ENCODE measurements at regions not wholly inside any gene's neighbourhood (a gene's known extent, or its start where the extent isn't known, plus 50 kb on each side); places are given as distances from the start of the nearest gene placed in this dataset.

DNA sequence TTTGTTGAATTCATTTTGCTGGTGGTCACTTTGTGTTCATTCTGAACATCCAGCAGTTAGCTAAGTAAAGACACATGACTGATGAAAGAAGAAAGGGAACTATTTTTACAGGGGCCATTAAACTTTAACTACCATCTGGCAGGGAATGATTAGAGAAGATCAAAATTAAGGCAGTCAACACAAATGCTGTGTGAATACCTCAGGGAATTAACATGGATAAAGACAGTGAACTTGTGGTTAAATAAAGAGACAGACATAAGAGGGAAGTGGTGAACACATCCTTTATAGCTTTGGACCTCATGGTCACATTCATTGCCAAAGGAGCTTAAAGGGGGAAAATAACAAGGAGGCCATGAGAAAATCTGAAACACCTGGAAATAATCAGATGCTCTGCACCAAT lies 52.6 kb upstream of the ATP5MC3 start:
- TF ChIP-seq HNF4G (IDR thresholded peaks at IDR 0.05) (no peak), FOXA2 (IDR thresholded peaks at IDR 0.05) (no peak), FOXA1 (IDR thresholded peaks at IDR 0.05) (no peak)
- TF ChIP-seq, protein P1, sequence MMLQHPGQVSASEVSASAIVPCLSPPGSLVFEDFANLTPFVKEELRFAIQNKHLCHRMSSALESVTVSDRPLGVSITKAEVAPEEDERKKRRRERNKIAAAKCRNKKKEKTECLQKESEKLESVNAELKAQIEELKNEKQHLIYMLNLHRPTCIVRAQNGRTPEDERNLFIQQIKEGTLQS (IDR thresholded peaks at IDR 0.05): no peak
- Histone ChIP-seq H3K4me1 (ENCODE audit: control insufficient read depth in 4 of 4, insufficient read depth in 4 of 4, low read length in 3 of 4) (no peaks in the 10 kb centered on the region), H3K27me3 (ENCODE audit: control insufficient read depth in 4 of 4, insufficient read depth in 4 of 4, low read length in 3 of 4) (no peaks in the 10 kb centered on the region), H3K9me3 (ENCODE audit: control insufficient read depth in 4 of 4, low read length in 3 of 4) (no peaks in the 10 kb centered on the region), H3K9ac (ENCODE audit: low read depth in 1 of 2, low read length in 2 of 2) (no peak overlapping the region), H3K4me3 (ENCODE audit: low read depth in 1 of 3, low read length in 3 of 3) (no peak overlapping the region), H3K36me3 (ENCODE audit: control insufficient read depth in 4 of 4, insufficient read depth in 3 of 4, low read depth in 1 of 4, low read length in 3 of 4) (no peaks in the 10 kb centered on the region), H3K27ac (ENCODE audit: low read depth in 1 of 2, low read length in 2 of 2) (no peak overlapping the region)
- no peak for DNase-seq (ENCODE audit: low spot score)

DNA sequence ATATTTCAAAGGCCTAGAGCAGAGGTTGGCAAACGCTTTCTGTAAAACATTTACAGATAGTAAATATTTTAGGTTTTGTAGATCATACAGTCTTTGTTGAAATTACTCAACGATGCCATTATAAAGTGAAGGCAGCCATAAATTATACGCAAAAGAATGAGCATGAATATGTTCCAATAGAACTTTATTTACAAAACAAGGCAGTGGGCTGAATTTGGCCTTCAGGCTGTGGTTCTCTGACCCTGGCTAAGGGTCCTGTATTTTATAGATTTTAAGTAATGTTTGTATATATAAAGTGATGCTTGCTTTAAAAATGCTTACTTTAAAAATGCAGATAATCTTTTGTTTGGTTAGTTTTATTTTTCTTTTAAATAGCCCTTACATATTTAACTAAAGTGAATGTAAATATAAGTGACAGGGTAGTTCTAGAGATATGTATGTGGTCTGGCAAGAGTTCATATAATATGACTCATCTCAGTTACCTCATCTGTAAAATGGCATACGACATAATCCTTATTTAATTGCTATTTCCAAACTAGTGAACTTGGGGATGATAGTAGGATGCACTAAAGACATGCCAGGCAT lies 51.7 kb upstream of the ATP5MC3 start:
- Histone ChIP-seq H3K9ac (ENCODE audit: low read depth in 1 of 2, low read length in 2 of 2) (no peak overlapping the region), H3K9me3 (ENCODE audit: control insufficient read depth in 4 of 4, low read length in 3 of 4) (no peaks in the 10 kb centered on the region), H3K4me3 (ENCODE audit: low read depth in 1 of 3, low read length in 3 of 3) (no peak overlapping the region), H3K27ac (ENCODE audit: low read depth in 1 of 2, low read length in 2 of 2) (no peak overlapping the region), H3K27me3 (ENCODE audit: control insufficient read depth in 4 of 4, insufficient read depth in 4 of 4, low read length in 3 of 4) (no peaks in the 10 kb centered on the region), H3K36me3 (ENCODE audit: control insufficient read depth in 4 of 4, insufficient read depth in 3 of 4, low read depth in 1 of 4, low read length in 3 of 4) (no peaks in the 10 kb centered on the region), H3K4me1 (ENCODE audit: control insufficient read depth in 4 of 4, insufficient read depth in 4 of 4, low read length in 3 of 4) (no peaks in the 10 kb centered on the region)
- TF ChIP-seq YY1 (IDR thresholded peaks at IDR 0.05) (no peak), FOXA1 (IDR thresholded peaks at IDR 0.05) (no peak), SP1 (IDR thresholded peaks at IDR 0.05) (no peak), RAD21 (IDR thresholded peaks at IDR 0.05) (no peak), FOXA2 (IDR thresholded peaks at IDR 0.05) (no peak), HNF4G (IDR thresholded peaks at IDR 0.05) (no peak), NR2F2 (IDR thresholded peaks at IDR 0.05) (no peak), GABPA (IDR thresholded peaks at IDR 0.05 in 1 of 2, conservative IDR thresholded peaks at IDR 0.05 in 1 of 2) (no peak), HNF4A (conservative IDR thresholded peaks at IDR 0.05) (no peak), TAF1 (conservative IDR thresholded peaks at IDR 0.05) (no peak), EGR1 (IDR thresholded peaks at IDR 0.05; ENCODE audit: low read depth in 2 of 2) (no peak), RXRA (IDR thresholded peaks at IDR 0.05) (no peak), JUND (IDR thresholded peaks at IDR 0.05) (no peak)
- TF ChIP-seq, protein P2, sequence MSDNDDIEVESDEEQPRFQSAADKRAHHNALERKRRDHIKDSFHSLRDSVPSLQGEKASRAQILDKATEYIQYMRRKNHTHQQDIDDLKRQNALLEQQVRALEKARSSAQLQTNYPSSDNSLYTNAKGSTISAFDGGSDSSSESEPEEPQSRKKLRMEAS (IDR thresholded peaks at IDR 0.05): no peak
- TF ChIP-seq, protein P3, sequence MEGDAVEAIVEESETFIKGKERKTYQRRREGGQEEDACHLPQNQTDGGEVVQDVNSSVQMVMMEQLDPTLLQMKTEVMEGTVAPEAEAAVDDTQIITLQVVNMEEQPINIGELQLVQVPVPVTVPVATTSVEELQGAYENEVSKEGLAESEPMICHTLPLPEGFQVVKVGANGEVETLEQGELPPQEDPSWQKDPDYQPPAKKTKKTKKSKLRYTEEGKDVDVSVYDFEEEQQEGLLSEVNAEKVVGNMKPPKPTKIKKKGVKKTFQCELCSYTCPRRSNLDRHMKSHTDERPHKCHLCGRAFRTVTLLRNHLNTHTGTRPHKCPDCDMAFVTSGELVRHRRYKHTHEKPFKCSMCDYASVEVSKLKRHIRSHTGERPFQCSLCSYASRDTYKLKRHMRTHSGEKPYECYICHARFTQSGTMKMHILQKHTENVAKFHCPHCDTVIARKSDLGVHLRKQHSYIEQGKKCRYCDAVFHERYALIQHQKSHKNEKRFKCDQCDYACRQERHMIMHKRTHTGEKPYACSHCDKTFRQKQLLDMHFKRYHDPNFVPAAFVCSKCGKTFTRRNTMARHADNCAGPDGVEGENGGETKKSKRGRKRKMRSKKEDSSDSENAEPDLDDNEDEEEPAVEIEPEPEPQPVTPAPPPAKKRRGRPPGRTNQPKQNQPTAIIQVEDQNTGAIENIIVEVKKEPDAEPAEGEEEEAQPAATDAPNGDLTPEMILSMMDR (IDR thresholded peaks at IDR 0.05; ENCODE audit: low read depth, low read length, missing input control): no peak
- TF ChIP-seq, protein P1 (IDR thresholded peaks at IDR 0.05): no peak
- TF ChIP-seq, protein P4, sequence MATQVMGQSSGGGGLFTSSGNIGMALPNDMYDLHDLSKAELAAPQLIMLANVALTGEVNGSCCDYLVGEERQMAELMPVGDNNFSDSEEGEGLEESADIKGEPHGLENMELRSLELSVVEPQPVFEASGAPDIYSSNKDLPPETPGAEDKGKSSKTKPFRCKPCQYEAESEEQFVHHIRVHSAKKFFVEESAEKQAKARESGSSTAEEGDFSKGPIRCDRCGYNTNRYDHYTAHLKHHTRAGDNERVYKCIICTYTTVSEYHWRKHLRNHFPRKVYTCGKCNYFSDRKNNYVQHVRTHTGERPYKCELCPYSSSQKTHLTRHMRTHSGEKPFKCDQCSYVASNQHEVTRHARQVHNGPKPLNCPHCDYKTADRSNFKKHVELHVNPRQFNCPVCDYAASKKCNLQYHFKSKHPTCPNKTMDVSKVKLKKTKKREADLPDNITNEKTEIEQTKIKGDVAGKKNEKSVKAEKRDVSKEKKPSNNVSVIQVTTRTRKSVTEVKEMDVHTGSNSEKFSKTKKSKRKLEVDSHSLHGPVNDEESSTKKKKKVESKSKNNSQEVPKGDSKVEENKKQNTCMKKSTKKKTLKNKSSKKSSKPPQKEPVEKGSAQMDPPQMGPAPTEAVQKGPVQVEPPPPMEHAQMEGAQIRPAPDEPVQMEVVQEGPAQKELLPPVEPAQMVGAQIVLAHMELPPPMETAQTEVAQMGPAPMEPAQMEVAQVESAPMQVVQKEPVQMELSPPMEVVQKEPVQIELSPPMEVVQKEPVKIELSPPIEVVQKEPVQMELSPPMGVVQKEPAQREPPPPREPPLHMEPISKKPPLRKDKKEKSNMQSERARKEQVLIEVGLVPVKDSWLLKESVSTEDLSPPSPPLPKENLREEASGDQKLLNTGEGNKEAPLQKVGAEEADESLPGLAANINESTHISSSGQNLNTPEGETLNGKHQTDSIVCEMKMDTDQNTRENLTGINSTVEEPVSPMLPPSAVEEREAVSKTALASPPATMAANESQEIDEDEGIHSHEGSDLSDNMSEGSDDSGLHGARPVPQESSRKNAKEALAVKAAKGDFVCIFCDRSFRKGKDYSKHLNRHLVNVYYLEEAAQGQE (IDR thresholded peaks at IDR 0.05): no peak
- TF ChIP-seq, protein P5, sequence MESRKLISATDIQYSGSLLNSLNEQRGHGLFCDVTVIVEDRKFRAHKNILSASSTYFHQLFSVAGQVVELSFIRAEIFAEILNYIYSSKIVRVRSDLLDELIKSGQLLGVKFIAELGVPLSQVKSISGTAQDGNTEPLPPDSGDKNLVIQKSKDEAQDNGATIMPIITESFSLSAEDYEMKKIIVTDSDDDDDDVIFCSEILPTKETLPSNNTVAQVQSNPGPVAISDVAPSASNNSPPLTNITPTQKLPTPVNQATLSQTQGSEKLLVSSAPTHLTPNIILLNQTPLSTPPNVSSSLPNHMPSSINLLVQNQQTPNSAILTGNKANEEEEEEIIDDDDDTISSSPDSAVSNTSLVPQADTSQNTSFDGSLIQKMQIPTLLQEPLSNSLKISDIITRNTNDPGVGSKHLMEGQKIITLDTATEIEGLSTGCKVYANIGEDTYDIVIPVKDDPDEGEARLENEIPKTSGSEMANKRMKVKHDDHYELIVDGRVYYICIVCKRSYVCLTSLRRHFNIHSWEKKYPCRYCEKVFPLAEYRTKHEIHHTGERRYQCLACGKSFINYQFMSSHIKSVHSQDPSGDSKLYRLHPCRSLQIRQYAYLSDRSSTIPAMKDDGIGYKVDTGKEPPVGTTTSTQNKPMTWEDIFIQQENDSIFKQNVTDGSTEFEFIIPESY (IDR thresholded peaks at IDR 0.05): no peak
- no peak for DNase-seq (ENCODE audit: low spot score)
- 50% methylated on average over 4 of the region's 4 CpGs for WGBS
